Effector memory CD4-positive, alpha-beta T cell (primary cell): ENCODE measurements at regions not wholly inside any gene's neighbourhood (a gene's known extent, or its start where the extent isn't known, plus 50 kb on each side); places are given as distances from the start of the nearest gene placed in this dataset.
"Not testable (repeated sequence)": the region's sequence is repeated elsewhere in the genome, so short reads cannot be mapped to it uniquely, and the experiment has no call there.

ENCODE experiments used
- DNase-seq, 3 donors: peaks; one replicate each; pipeline ENCODE4 v3.0.0-alpha.2; 2020
- H3K27ac ChIP-seq: 2 replicates; pipeline ENCODE4 v1.7.0; 2013; ENCODE audit warnings: mild to moderate bottlenecking, low read length, moderate library complexity; ENCODE audit not compliant: insufficient read depth, poor library complexity, severe bottlenecking
- H3K27me3 ChIP-seq: replicated peaks from 2 replicates; pipeline ENCODE4 v1.7.0; 2013; ENCODE audit warnings: mild to moderate bottlenecking, low read length; ENCODE audit not compliant: insufficient read depth, control insufficient read depth, poor library complexity, severe bottlenecking
- H3K36me3 ChIP-seq: 2 replicates; pipeline ENCODE4 v1.7.0; 2013; ENCODE audit warnings: mild to moderate bottlenecking, low read length, moderate library complexity; ENCODE audit not compliant: control insufficient read depth, insufficient read depth
- H3K4me1 ChIP-seq: 2 replicates; pipeline ENCODE4 v1.7.0; 2013; ENCODE audit warnings: low read length, mild to moderate bottlenecking; ENCODE audit not compliant: control insufficient read depth, insufficient read depth, poor library complexity, severe bottlenecking
- H3K4me3 ChIP-seq: 2 replicates; pipeline ENCODE4 v1.7.0; 2013; ENCODE audit warnings: low read length, low read depth, mild to moderate bottlenecking; ENCODE audit not compliant: insufficient read depth, poor library complexity, severe bottlenecking
- H3K9me3 ChIP-seq: 2 replicates; pipeline ENCODE4 v1.7.0; 2013; ENCODE audit warnings: mild to moderate bottlenecking, low read length, moderate library complexity; ENCODE audit not compliant: control insufficient read depth

DNA sequence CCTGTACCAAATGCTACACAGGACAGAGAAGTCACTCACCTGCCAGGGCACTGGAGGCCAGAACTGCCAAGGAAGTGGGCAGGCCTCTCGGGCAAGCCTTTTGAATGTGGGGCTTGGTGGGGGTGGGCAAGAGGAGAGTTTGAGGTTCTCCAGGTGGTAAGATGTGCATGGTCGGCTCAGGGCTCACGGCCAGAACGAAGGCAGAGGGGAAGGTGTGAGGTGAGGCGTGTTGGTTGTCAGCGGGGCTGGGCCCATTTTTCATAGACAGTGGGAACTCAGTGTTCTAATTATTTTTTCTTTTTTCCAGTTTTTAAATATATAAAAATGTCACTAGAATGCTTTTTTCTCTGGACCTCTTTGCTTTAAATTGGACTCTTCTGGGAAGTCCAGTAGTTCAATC, 145.8 kb downstream of the BCL2L11 start:
- not testable (repeated sequence) for H3K27me3 ChIP-seq, DNase-seq, H3K4me1 ChIP-seq, H3K9me3 ChIP-seq, H3K36me3 ChIP-seq, H3K4me3 ChIP-seq, H3K27ac ChIP-seq

DNA sequence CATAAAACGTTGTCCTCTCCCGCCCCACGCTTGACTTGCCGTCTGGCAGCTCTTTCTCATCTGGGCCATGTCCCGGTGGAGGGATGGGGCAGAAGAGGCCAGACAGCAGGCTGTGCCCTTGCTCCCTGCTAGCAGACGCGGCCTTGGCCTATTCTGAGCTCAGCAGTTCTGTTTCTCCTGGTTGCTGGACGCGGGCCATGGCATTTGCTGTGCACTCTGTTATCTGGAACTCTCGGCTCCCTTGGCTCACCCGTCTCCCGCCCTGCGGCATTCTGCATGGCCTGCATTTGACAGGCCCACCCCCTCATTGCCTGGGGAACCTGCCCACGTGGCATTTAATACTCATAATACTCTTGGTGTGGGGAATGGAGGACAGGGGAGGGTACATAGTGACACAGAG, 146.3 kb downstream of the BCL2L11 start:
- H3K36me3 ChIP-seq, DNase-seq, H3K27ac ChIP-seq, H3K9me3 ChIP-seq, H3K4me3 ChIP-seq, H3K4me1 ChIP-seq, H3K27me3 ChIP-seq: not testable (repeated sequence)

DNA sequence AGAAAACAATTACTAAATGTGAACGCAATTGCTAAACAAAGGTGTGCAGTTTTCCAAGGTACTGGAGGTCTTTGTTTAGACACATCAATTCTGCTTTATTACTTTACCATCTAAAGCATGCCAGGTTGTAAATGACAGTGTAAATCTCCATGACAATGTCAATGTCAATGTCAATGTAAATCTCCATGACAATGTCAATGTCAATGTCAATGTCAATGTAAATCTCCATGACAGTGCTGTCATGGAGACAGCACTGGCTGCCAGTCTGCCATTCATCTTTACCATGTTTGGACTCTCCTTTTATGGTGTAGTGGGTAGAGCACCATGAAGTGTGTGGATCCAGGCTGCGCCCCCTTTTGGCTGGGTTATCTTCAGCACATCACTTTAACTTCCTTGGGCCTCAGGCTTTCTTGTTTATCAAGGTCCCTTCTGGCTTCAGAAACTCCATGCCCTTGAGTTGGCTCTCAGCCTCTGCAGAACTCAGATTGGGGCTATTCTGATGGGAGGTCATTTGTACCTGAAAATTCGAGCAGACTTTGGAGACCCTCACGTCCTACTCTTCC, 149.1 kb downstream of the BCL2L11 start:
- not testable (repeated sequence) for H3K4me1 ChIP-seq, H3K9me3 ChIP-seq, H3K27ac ChIP-seq, H3K27me3 ChIP-seq, H3K4me3 ChIP-seq, H3K36me3 ChIP-seq, DNase-seq

DNA sequence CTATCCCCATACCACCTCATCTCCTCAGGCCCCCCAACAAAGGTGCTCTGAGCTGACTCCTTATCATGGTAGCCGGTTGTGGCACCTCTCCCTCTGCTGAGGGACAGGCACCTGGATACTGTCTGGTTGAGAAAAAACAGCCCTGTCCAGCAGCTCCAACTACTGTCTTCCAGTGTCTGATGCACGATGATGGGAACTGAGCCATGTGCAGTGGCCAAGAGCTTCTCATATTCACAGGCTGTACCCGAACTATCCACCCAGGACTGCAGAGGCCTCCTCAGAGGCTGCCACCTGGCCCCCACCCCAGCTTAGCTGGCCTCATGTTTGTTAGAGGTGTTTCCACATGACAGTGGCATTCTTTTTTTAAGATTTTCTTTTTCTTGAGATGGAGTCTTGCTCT, 149.9 kb downstream of the BCL2L11 start:
- H3K9me3 ChIP-seq, H3K4me3 ChIP-seq, H3K4me1 ChIP-seq, H3K27ac ChIP-seq, DNase-seq, H3K36me3 ChIP-seq, H3K27me3 ChIP-seq: not testable (repeated sequence)

DNA sequence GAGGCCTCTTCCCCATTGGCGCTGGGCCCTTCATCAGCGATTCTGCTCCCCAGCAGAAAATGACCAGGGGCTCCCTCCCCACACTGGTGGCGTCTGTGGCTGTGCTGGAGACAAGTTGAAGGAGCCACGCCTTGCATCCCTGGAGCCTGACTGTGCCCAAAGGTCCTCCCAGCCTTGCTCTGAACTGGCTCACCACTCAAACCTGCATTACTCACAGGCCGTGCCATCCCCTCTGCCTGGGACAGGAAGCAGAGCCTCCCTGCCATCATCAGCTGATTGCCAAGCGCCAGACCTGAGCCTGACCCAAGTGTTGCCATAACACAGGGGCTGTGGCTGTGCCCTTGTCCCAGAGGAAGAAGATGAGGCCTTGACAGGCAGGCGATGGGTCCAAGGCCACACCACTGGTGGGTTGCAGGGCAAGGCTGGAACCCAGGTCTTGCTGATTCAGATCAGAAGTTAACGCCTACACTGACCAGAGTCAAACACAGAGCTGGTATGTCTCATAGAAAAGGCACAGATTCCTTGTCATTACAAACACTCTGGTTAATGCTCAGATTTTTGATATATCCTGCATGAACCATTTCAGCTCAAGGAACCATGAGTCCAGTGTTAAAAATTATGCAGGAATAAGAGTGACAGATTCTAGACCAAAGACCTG, 151.1 kb downstream of the BCL2L11 start:
- not testable (repeated sequence) for H3K9me3 ChIP-seq, H3K27me3 ChIP-seq, DNase-seq, H3K27ac ChIP-seq, H3K4me3 ChIP-seq, H3K4me1 ChIP-seq, H3K36me3 ChIP-seq

DNA sequence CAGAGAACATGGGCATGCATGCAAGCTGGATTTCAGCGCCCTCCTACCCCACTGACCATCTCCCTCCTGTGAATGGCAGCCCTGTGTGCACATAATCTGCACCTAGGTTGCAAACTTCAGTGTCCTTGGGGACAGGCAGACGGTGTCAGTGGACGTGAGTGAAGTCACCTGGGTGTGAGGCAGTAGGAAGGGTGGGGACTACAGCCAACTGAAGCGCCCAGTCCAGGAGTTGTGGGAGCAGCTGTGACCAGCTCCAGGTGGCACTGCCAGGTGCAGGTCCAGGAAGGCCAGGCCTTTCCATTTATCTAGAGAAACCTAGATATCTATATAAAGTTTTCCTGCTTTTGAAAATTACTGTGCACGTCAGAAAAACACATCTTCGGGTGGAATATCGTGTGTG, 152.3 kb downstream of the BCL2L11 start:
- not testable (repeated sequence) for H3K27me3 ChIP-seq

DNA sequence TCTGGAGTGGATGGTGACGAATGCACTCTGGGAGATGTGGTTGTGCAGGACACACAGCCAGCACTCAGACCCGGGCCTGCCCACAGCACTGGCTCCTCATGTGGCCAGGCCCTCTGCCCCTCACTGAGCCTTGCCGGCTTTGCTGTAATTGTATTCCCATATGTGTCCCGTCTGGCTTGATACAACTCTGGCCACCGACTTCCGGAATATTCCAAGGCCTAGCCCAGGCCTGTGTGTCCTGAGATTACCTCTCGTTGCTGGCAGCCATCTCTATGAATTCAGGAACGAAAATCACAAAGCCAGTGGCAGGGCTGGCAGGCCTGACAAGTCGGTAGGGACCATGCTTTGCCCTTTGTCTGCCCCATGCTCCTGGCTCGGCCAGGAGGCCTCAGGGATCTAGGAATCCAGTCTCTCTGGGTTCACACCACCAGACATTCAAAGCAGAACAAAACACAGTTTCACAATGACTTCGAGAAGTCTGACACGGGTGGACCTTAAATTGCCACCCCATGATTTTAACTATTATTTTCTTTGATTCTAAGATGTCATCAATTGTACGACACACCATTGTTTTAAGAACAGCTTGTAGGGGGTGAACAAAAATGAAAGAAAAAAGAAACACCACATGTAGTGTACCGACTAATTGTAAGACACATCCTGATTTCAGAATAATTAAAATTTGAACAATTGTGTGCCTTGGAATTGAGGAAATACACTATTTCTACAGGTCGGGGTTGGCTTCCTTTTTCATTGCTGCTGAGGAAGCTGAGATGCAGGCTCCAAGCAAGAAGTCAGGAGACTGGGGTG, 154.5 kb downstream of the BCL2L11 start:
- H3K27me3 ChIP-seq, H3K9me3 ChIP-seq, H3K4me1 ChIP-seq, H3K4me3 ChIP-seq, H3K36me3 ChIP-seq, DNase-seq, H3K27ac ChIP-seq: not testable (repeated sequence)

More for the DNA sequence above, 152.3 kb downstream of the BCL2L11 start:
- not testable (repeated sequence) for H3K4me1 ChIP-seq, H3K4me3 ChIP-seq, H3K36me3 ChIP-seq, H3K27ac ChIP-seq, H3K9me3 ChIP-seq, DNase-seq

DNA sequence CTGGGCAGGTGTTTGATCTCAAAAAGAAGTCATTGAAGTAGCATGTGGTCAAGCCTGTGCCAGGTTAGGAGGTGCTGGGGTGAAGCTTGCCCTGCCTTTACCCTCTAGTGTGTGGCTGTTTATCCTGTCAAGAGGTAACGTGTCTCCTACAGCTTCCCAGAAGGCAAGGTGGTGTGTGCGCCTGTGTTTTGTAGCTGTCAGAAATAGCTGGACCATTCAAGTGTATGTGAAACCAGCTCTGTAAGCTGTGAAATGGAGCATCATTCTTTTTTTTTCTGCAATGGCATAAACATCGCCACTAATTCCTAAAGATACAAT, 155.1 kb downstream of the BCL2L11 start:
- H3K27ac ChIP-seq, H3K27me3 ChIP-seq, H3K36me3 ChIP-seq, H3K4me3 ChIP-seq, DNase-seq, H3K4me1 ChIP-seq, H3K9me3 ChIP-seq: not testable (repeated sequence)

DNA sequence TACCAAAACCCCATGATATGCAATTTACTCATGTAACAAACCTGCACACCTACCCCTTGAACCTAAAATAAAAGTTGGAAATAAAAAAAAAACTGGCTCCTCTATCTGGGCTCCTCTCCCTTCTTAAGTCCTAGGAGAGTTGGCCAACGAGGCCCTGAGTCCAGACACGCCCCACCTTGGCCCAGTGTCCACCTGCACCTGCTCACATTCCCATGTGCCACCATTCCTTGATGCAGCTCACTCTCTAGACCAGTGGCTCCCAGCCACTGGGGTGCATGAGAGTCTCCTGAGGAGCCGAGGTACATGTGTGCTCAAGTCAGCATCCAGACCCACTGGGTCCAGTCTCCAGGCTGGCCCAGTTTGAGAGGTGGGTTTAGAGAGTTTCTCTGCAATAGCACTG, 157.4 kb downstream of the BCL2L11 start:
- H3K27me3 ChIP-seq, H3K27ac ChIP-seq, DNase-seq, H3K4me1 ChIP-seq, H3K36me3 ChIP-seq, H3K9me3 ChIP-seq, H3K4me3 ChIP-seq: not testable (repeated sequence)

DNA sequence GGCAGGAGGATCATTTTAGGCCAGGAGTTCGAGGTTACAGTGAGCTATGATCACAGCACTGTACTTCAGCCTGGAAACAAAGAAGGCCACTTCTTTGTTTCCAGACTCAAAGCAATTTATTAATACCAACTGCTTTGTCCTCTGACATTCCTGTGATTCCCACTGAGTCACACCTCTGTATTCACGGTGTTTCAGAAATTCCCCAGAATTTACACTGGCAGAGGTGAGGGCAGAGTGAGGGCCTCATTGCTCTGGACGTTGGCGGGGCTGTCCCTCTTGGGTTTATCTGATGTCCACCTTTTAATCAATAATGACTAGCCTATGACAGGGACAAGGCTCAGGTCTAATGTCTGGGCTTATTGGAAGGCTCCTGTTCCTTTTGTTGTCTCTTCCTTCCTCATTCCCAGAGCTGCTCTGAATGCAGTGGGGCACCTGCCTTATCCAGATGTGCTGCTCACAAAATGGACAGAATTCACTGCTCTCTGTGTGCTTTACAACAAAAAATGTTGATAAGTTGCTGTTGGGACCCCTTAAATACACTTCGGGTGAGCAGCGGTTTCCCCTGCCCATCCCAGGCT, 160.1 kb downstream of the BCL2L11 start:
- not testable (repeated sequence) for H3K9me3 ChIP-seq, H3K36me3 ChIP-seq, DNase-seq, H3K27ac ChIP-seq, H3K27me3 ChIP-seq, H3K4me1 ChIP-seq, H3K4me3 ChIP-seq
